ENCODE measurements at regions not wholly inside any gene's neighbourhood (a gene's known extent, or its start where the extent isn't known, plus 50 kb on each side); places are given as distances from the start of the nearest gene placed in this dataset.

GRCh38 chr6:121522265-121522664 lies 86.8 kb downstream of the GJA1 start:
- no peak for TF ChIP-seq CTCF (IDR thresholded peaks at IDR 0.05; ENCODE audit: low read depth, low read length)
- no peak overlapping the region for H3K27ac ChIP-seq
- no peaks in the 10 kb centered on the region for H3K9me3 ChIP-seq (ENCODE audit: low read depth)
- no peaks in the 10 kb centered on the region for H3K27me3 ChIP-seq
- DNase-seq (ENCODE audit: low read depth in 1 of 2, low spot score in 1 of 2): peak in 1 of 2 donors; percentile 90
- no peaks in the 10 kb centered on the region for H3K4me1 ChIP-seq (ENCODE audit: low read depth)
- H3K36me3 ChIP-seq: no peaks in the 10 kb centered on the region
- H3K4me3 ChIP-seq: no peak overlapping the region

GRCh38 chr6:121522771-121523386 lies 87.4 kb downstream of the GJA1 start:
- no peaks in the 10 kb centered on the region for H3K27me3 ChIP-seq
- H3K36me3 ChIP-seq: no peaks in the 10 kb centered on the region
- no peak for TF ChIP-seq CTCF (IDR thresholded peaks at IDR 0.05; ENCODE audit: low read depth, low read length)
- peak overlapping the region; percentile 3 for H3K27ac ChIP-seq
- no peak overlapping the region for H3K4me3 ChIP-seq
- no peaks in the 10 kb centered on the region for H3K9me3 ChIP-seq (ENCODE audit: low read depth)
- DNase-seq (ENCODE audit: low read depth in 1 of 2, low spot score in 1 of 2): peak in 1 of 2 donors; percentile 46
- no peaks in the 10 kb centered on the region for H3K4me1 ChIP-seq (ENCODE audit: low read depth)

GRCh38 chr6:121523628-121524027 lies 88.2 kb downstream of the GJA1 start:
- Histone ChIP-seq H3K27me3 (no peaks in the 10 kb centered on the region), H3K27ac (no peak overlapping the region), H3K9me3 (ENCODE audit: low read depth) (no peaks in the 10 kb centered on the region), H3K4me1 (ENCODE audit: low read depth) (no peaks in the 10 kb centered on the region), H3K4me3 (no peak overlapping the region), H3K36me3 (no peaks in the 10 kb centered on the region)
- no peak for TF ChIP-seq CTCF (IDR thresholded peaks at IDR 0.05; ENCODE audit: low read depth, low read length)
- peak in 1 of 2 donors; percentile 45 for DNase-seq (ENCODE audit: low read depth in 1 of 2, low spot score in 1 of 2)

- H3K9me3 ChIP-seq (ENCODE audit: low read depth): no peaks in the 10 kb centered on the region
- H3K4me3 ChIP-seq: no peak overlapping the region
- no peaks in the 10 kb centered on the region for H3K4me1 ChIP-seq (ENCODE audit: low read depth)
- H3K27me3 ChIP-seq: no peaks in the 10 kb centered on the region
- TF ChIP-seq CTCF (IDR thresholded peaks at IDR 0.05; ENCODE audit: low read depth, low read length): no peak
- no peak for DNase-seq (ENCODE audit: low read depth in 1 of 2, low spot score in 1 of 2)
- H3K27ac ChIP-seq: no peak overlapping the region
- no peaks in the 10 kb centered on the region for H3K36me3 ChIP-seq
These were observed 90.8 kb downstream of the GJA1 start for GRCh38 chr6:121526282-121526681.

GRCh38 chr6:121531658-121532169 lies 96.3 kb downstream of the GJA1 start:
- Histone ChIP-seq H3K9me3 (ENCODE audit: low read depth) (no peaks in the 10 kb centered on the region), H3K27me3 (no peaks in the 10 kb centered on the region), H3K27ac (no peak overlapping the region), H3K4me3 (no peak overlapping the region), H3K36me3 (no peaks in the 10 kb centered on the region), H3K4me1 (ENCODE audit: low read depth) (no peaks in the 10 kb centered on the region)
- no peak for DNase-seq (ENCODE audit: low read depth in 1 of 2, low spot score in 1 of 2)
- no peak for TF ChIP-seq CTCF (IDR thresholded peaks at IDR 0.05; ENCODE audit: low read depth, low read length)

Data from cardiac muscle cell (in vitro differentiated cells and primary cell).